NCI-H82 (cell line): ENCODE measurements at regions not wholly inside any gene's neighbourhood (a gene's known extent, or its start where the extent isn't known, plus 50 kb on each side); places are given as distances from the start of the nearest gene placed in this dataset.

Source experiments
- DNase-seq: peaks from one replicate; lab custom pipeline; 2025; lab: John Stamatoyannopoulos, UW

GRCh38 chr7:68485253-68485917 lies 1112.9 kb upstream of the AUTS2 start:
- no peak for DNase-seq

- peak; percentile 96 for DNase-seq
Observed at GRCh38 chr7:68488341-68489060, 1109.8 kb upstream of the AUTS2 start.

GRCh38 chr7:68491523-68492358 lies 1106.5 kb upstream of the AUTS2 start:
- DNase-seq = no peak

- DNase-seq = no peak
Observed at GRCh38 chr7:68492359-68492690, 1106.0 kb upstream of the AUTS2 start.

GRCh38 chr7:68503400-68503799 lies 1094.9 kb upstream of the AUTS2 start:
- DNase-seq = no peak

GRCh38 chr7:68504716-68505115 lies 1093.6 kb upstream of the AUTS2 start:
- DNase-seq = no peak

- no peak for DNase-seq
Observed at GRCh38 chr7:68505721-68506120, 1092.6 kb upstream of the AUTS2 start.

GRCh38 chr7:68507668-68508067 lies 1090.6 kb upstream of the AUTS2 start:
- peak; percentile 24 for DNase-seq

- no peak for DNase-seq
Observed at GRCh38 chr7:68509054-68509453, 1089.2 kb upstream of the AUTS2 start.

GRCh38 chr7:68509603-68510002 lies 1088.7 kb upstream of the AUTS2 start:
- DNase-seq = no peak

GRCh38 chr7:68511281-68511680 lies 1087.0 kb upstream of the AUTS2 start:
- peak; percentile 97 for DNase-seq

- DNase-seq = no peak
Observed at GRCh38 chr7:68512466-68512865, 1085.8 kb upstream of the AUTS2 start.

GRCh38 chr7:68518060-68518459 lies 1080.2 kb upstream of the AUTS2 start:
- DNase-seq = no peak

GRCh38 chr7:68524126-68524525 lies 1074.1 kb upstream of the AUTS2 start:
- no peak for DNase-seq

GRCh38 chr7:68529221-68529620 lies 1069.1 kb upstream of the AUTS2 start:
- DNase-seq = no peak

GRCh38 chr7:68535266-68535665 lies 1063.0 kb upstream of the AUTS2 start:
- DNase-seq = no peak

GRCh38 chr7:68537051-68537773 lies 1061.1 kb upstream of the AUTS2 start:
- DNase-seq = peak; percentile 84

- DNase-seq = peak; percentile 77
Observed at GRCh38 chr7:68537774-68538071, 1060.6 kb upstream of the AUTS2 start.

GRCh38 chr7:68542831-68543230 lies 1055.4 kb upstream of the AUTS2 start:
- DNase-seq = peak; percentile 89

GRCh38 chr7:68544851-68545250 lies 1053.4 kb upstream of the AUTS2 start:
- DNase-seq = peak; percentile 95

- DNase-seq = no peak
Observed at GRCh38 chr7:68547181-68547580, 1051.1 kb upstream of the AUTS2 start.

GRCh38 chr7:68547799-68548198 lies 1050.5 kb upstream of the AUTS2 start:
- DNase-seq = peak; percentile 52
